Caco-2 (cell line): ENCODE measurements at regions not wholly inside any gene's neighbourhood (a gene's known extent, or its start where the extent isn't known, plus 50 kb on each side); places are given as distances from the start of the nearest gene placed in this dataset.

Experiments
- BruUV-seq: library from RNA; stranded (reverse); fragments of 400-500 nt; replicated peaks from 2 replicates; lab custom pipeline; 2021; lab: Mats Ljungman, UMichigan
- CTCF ChIA-PET: fragments of 300-600 bp; sonication (Branson Sonifier 250); formaldehyde crosslinking; loops from one replicate; lab custom pipeline; 2022; ENCODE audit warnings: antibody characterized with exemption; lab: Charles Lee
- POLR2A ChIA-PET: fragments of 300-600 bp; sonication (Branson Sonifier 250); formaldehyde crosslinking; loops from one replicate; lab custom pipeline; 2022; ENCODE audit warnings: antibody characterized with exemption; lab: Charles Lee
- DNase-seq, 2 experiments: peaks; one replicate each; pipeline versions ENCODE4 v3.0.0 to v3.0.0-alpha.2; 2020 to 2022
- H3K27me3 ChIP-seq: replicated peaks from 2 replicates; pipeline ENCODE4 v1.6.0; 2011; ENCODE audit warnings: low read length; ENCODE audit not compliant: control insufficient read depth, insufficient read depth
- H3K36me3 ChIP-seq: 2 replicates; pipeline ENCODE4 v1.5.1; 2011; ENCODE audit warnings: low read length; ENCODE audit not compliant: control insufficient read depth, insufficient read depth
- H3K4me1 ChIP-seq: fragments of 250-450 bp; sonication (Bioruptor Pico); 2 replicates; pipeline ENCODE4 v1.5.1; 2020; ENCODE audit warnings: mild to moderate bottlenecking
- H3K4me3 ChIP-seq: 2 replicates; pipeline ENCODE4 v1.5.1; 2011; ENCODE audit warnings: low read depth, mild to moderate bottlenecking, control low read depth, low read length
- H3K9me3 ChIP-seq: fragments of 250-450 bp; sonication (Bioruptor Pico); 2 replicates; pipeline ENCODE4 v1.5.1; 2020; ENCODE audit warnings: mild to moderate bottlenecking, moderate library complexity
- H3K27ac Mint-ChIP-seq: one replicate; pipeline ENCODE4 v1.8.0; 2022; ENCODE audit warnings: mixed read lengths; ENCODE audit not compliant: unreplicated experiment
- H3K27me3 Mint-ChIP-seq: one replicate; pipeline ENCODE4 v1.8.0; 2022; ENCODE audit warnings: mixed read lengths; ENCODE audit not compliant: insufficient read depth, unreplicated experiment
- H3K36me3 Mint-ChIP-seq: one replicate; pipeline ENCODE4 v1.8.0; 2022; ENCODE audit warnings: mild to moderate bottlenecking, mixed read lengths; ENCODE audit not compliant: insufficient read depth, unreplicated experiment
- H3K4me1 Mint-ChIP-seq: one replicate; pipeline ENCODE4 v1.8.0; 2022; ENCODE audit warnings: low read depth, mixed read lengths; ENCODE audit not compliant: unreplicated experiment
- H3K4me3 Mint-ChIP-seq: one replicate; pipeline ENCODE4 v1.8.0; 2022; ENCODE audit warnings: mild to moderate bottlenecking, moderate library complexity, mixed read lengths; ENCODE audit not compliant: unreplicated experiment
- H3K9me3 Mint-ChIP-seq: one replicate; pipeline ENCODE4 v1.8.0; 2022; ENCODE audit warnings: mixed read lengths; ENCODE audit not compliant: unreplicated experiment
- CTCF ChIP-seq, 2 experiments: fragments of 200-600 bp in 1 of 2; IDR thresholded peaks; 1 replicate in 1 of 2; 2 replicates in 1 of 2; pipeline versions ENCODE4 v1.5.1 to v1.8.0; 2011 to 2022; ENCODE audit warnings: antibody characterized with exemption in 1 of 2, control low read depth in 1 of 2, inconsistent platforms in 1 of 2, low read depth in 1 of 2, low read length in 1 of 2, mild to moderate bottlenecking in 1 of 2, moderate library complexity in 1 of 2; ENCODE audit not compliant: insufficient read depth in 1 of 2, severe bottlenecking in 1 of 2, unreplicated experiment in 1 of 2
- intact Hi-C: fragments of 100-400 bp; cut with micrococcal nuclease; formaldehyde crosslinking; loops from one replicate; pipeline ENCODE4 v1.10.0; 2022; ENCODE audit not compliant: unreplicated experiment

DNA sequence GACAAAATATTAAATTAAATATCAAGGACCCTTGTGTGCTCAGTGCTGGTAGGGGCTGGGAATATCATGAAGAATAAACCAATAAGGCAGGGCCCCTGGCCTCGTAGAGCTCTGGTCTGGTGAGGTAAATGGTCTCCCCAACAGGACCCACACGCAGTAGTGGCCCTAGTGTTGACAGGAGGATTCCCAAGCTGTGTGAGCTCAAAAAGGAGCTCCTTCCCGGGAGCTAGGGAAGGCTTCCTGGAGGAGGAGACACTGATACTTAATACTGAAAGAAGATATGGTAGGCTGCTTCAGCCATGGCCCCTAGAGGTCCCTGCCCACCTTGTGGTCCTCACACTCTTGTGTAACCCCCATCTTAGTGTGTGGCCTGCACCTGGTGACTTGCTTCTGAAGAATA is 209.1 kb downstream of the NFATC2 start:
- no peak overlapping the region for H3K4me3 Mint-ChIP-seq
- peaks cover 11% of the 10 kb centered on the region for H3K9me3 Mint-ChIP-seq
- ChIA-PET CTCF (interaction anchor here (1.8 kb wide), 1 partner anchor 346 kb away, joined by 8 read pairs; no protein-coding TSS in a partner anchor), POLR2A (no interaction called here)
- no peak for TF ChIP-seq CTCF (IDR thresholded peaks at IDR 0.05; ENCODE audit: insufficient read depth in 1 of 2, low read depth in 1 of 2, low read length in 1 of 2, severe bottlenecking in 1 of 2, unreplicated experiment in 1 of 2)
- H3K4me3 ChIP-seq: no peak overlapping the region
- H3K27ac Mint-ChIP-seq: no peak overlapping the region
- no peaks in the 10 kb centered on the region for H3K36me3 ChIP-seq
- H3K9me3 ChIP-seq: 0 out of 2 replicates have a peak, but pooled peaks cover 7% of the 10 kb centered on the region
- H3K27me3 Mint-ChIP-seq: peaks cover 8% of the 10 kb centered on the region
- no peaks in the 10 kb centered on the region for H3K27me3 ChIP-seq
- no TSS peak for BruUV-seq
- no peaks in the 10 kb centered on the region for H3K4me1 Mint-ChIP-seq
- intact Hi-C loops: no loop called here
- DNase-seq: no peak
- H3K36me3 Mint-ChIP-seq: no peaks in the 10 kb centered on the region
- H3K4me1 ChIP-seq: no peaks in the 10 kb centered on the region

- DNase-seq: no peak
- ChIA-PET CTCF (no interaction called here), POLR2A (no interaction called here)
- no peak overlapping the region for H3K27ac Mint-ChIP-seq
- H3K27me3 Mint-ChIP-seq: peaks cover 8% of the 10 kb centered on the region
- H3K4me1 ChIP-seq: no peaks in the 10 kb centered on the region
- H3K9me3 ChIP-seq: 0 out of 2 replicates have a peak, but pooled peaks cover 7% of the 10 kb centered on the region
- no peak overlapping the region for H3K4me3 Mint-ChIP-seq
- no peak for TF ChIP-seq CTCF (IDR thresholded peaks at IDR 0.05; ENCODE audit: insufficient read depth in 1 of 2, low read depth in 1 of 2, low read length in 1 of 2, severe bottlenecking in 1 of 2, unreplicated experiment in 1 of 2)
- H3K27me3 ChIP-seq: no peaks in the 10 kb centered on the region
- no TSS peak for BruUV-seq
- no peaks in the 10 kb centered on the region for H3K36me3 ChIP-seq
- no peak overlapping the region for H3K4me3 ChIP-seq
- intact Hi-C loops: no loop called here
- peaks cover 11% of the 10 kb centered on the region for H3K9me3 Mint-ChIP-seq
- no peaks in the 10 kb centered on the region for H3K36me3 Mint-ChIP-seq
- H3K4me1 Mint-ChIP-seq: no peaks in the 10 kb centered on the region
Observed at GRCh38 chr20:51331481-51331880, 211.0 kb downstream of the NFATC2 start.

GRCh38 chr20:51329845-51330244 is 212.7 kb downstream of the NFATC2 start:
- Histone ChIP-seq H3K27me3 (no peaks in the 10 kb centered on the region; the same call in 1 of the 2 replicates), H3K36me3 (no peaks in the 10 kb centered on the region), H3K9me3 (0 out of 2 replicates have a peak, but pooled peaks cover 7% of the 10 kb centered on the region), H3K4me1 (no peaks in the 10 kb centered on the region), H3K4me3 (no peak overlapping the region)
- ChIA-PET POLR2A (no interaction called here), CTCF (interaction anchor here (0.6 to 3.1 kb wide), 3 partner anchors 264 to 342 kb away, joined by 3 to 16 read pairs (median 3); no protein-coding TSS in a partner anchor)
- H3K4me3 Mint-ChIP-seq: no peak overlapping the region
- H3K36me3 Mint-ChIP-seq: no peaks in the 10 kb centered on the region
- peaks cover 11% of the 10 kb centered on the region for H3K27me3 Mint-ChIP-seq
- no peak for TF ChIP-seq CTCF (IDR thresholded peaks at IDR 0.05; ENCODE audit: insufficient read depth in 1 of 2, low read depth in 1 of 2, low read length in 1 of 2, severe bottlenecking in 1 of 2, unreplicated experiment in 1 of 2)
- BruUV-seq: no TSS peak
- H3K4me1 Mint-ChIP-seq: no peaks in the 10 kb centered on the region
- H3K27ac Mint-ChIP-seq: no peak overlapping the region
- intact Hi-C loops: no loop called here
- no peak for DNase-seq
- H3K9me3 Mint-ChIP-seq: peaks cover 11% of the 10 kb centered on the region
